SK-MEL-5 (cell line): ENCODE measurements at regions not wholly inside any gene's neighbourhood (a gene's known extent, or its start where the extent isn't known, plus 50 kb on each side); places are given as distances from the start of the nearest gene placed in this dataset.

Experiments used
- DNase-seq: peaks from one replicate; pipeline ENCODE4 v3.0.0-alpha.2; 2016; ENCODE audit warnings: low read depth, low spot score
- in situ Hi-C: cut with HindIII; loops from 2 replicates; pipeline ENCODE4 v1.10.0; 2016; ENCODE audit warnings: low sequenced_read_pairs, high pct_unique_total_duplicates, low pct_unique_long_range_greater_than_20kb

DNA sequence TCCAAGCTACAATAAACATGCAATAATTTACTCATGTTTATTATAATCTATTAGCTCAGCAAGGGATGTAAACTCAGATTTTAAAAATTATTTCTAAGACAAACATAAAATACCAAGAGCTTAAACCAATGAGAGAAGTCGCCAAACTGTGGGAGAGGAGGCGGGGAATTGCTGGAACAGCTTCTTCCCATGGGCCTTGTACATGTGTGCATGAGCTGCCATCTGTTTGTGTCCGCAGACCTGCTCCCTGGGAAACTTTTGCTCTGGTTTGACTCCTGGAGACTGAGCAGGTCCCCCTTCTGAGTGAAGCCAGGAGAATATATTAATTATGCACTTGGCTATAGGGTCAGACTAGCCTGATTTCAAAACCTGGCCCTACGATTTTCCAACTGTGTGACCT is 655.9 kb upstream of the SOX11 start:
- DNase-seq = no peak
- in situ Hi-C loops = no loop called here

DNA sequence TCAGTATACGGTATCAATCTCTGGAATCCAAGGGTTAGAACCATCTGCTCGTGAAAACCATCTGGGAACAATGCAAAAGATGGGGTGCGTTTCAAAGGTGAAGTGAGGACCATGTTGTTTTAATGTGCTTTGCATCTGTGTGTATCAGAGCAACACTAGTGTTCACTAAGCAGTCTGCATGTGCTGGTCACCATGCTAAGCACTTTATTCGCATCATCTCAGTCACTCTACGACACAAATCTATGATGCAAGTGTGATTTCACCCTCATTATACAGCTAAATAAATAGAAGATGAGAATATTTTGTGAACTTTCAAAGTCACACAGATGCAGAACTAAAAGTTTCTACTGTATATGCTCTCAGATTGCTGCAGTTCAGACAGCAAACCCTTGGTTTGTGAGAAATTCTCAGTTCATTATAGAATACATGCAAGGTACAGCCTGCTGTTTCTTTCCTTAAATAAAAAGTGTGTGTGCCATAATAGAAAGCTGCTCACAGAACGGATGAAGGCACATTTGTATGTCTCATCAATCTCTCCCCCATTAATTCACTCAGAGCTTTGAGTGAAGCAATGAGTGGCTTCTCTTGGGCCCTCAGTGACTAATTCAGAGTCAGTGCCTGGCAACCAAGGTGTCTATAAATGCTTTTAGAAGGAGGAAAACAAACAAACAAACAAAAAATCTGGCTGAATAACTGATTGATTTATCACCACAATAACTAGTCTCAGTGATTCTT is 652.8 kb upstream of the SOX11 start:
- in situ Hi-C loops = no loop called here
- no peak for DNase-seq

DNA sequence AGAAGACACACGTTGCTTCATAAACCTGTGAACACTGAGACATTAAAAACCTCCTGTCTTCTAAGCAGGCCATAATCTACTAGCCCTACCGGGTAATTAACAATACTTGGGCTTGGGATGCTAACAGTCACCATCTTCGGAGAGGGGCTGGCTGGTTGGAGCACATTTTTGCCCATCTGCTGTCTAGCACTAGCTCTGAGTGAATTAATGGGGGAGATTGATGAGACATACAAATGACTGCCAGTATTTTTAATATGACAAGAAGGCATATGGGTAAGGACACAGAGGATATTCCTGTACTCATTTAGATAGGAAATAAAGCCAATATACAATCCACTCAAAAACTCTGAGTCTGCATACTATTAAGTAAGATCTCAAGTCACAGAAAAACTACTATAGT is 651.6 kb upstream of the SOX11 start:
- DNase-seq = no peak
- in situ Hi-C loops = no loop called here

DNA sequence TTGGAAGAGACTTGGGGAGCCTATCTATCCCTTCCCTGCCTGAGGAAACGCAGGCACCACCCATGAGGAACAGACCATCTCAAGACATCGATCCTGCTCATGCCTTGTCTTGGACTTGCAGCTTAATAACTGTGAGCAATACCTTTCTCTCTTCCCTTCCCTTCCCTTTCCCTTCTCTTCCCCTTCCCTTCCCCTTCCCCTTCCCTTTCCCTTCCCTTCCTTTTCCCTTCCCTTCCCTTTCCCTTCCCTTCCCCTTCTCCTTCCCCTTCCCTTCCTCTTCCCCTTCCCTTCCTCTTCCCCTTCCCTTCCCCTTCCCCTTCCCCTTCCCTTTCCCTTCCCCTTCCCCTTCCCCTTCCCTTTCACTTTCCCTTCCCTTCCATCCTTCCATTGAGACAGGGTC is 650.7 kb upstream of the SOX11 start:
- no peak for DNase-seq
- in situ Hi-C loops = no loop called here

DNA sequence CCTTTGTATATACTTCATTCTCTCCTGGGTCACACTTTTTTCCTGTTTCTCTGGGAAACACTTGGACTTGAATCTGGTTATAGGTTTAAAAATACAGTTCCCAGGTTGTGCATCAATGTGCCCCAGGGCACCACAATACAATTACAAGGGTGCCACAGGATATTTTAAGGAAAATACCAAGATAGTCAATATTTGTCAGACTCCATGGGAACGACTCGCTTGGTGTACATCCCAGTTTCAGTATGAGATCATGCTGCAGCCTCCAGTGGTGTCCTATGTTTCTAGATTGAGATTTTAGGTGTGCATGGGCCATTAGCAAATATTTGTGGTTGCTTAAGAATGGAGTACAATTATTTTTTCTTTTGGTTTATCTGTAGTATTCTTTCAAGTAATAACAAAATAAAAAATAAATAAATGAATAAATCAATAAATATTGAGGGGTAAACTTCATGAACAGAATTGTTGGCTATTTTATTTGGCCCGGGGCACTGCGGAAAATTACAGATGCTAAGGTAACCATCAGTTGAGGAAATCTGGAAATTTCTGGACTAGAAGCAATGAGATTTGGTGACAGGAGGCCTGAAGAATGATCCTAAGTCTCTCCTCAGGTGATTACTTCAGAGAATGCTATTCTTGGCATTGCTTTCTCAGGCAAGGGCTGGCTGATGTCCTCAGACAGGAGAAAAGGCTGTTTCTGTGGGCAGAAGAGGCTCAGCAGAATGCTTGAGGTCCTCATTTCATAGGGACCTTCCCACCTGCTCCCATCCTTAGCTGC is 649.3 kb upstream of the SOX11 start:
- no peak for DNase-seq
- in situ Hi-C loops = no loop called here

DNA sequence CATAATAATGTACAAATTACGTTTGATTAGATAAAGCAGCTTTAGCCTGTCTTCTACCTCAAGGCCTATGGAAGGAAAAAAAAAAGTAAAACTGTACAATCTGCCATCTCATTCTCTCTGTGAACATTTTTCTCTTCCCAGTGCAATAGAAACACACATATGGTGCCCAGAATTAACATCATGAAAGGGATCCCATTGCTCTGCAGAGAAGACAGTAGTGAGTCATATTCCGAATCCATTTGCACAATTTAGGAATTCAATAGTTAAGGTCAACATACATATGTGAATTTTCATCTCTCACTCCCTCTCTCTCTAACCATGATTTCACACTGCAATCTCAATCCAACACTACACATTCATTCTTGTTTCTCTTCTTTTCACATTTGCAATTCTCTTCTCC is 640.9 kb upstream of the SOX11 start:
- in situ Hi-C loops = no loop called here
- DNase-seq = no peak

DNA sequence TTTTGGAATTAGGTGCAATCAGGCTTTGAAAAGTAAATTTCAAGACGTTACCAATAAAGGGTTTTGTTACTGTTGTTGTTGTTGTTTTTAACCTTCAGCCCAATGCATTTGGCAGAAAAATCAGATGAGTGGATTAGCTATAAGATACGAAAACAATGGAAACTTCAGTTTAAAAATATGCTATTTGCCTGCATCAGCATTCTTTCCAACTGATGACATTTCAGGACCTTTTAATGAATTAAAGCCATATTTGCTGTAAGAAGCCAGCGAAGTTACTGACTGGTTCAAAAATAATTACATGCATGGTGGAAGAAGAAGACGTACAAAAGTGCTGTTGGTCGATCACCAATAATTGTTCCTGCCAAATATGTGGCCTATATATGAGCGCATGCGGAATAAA is 639.3 kb upstream of the SOX11 start:
- no peak for DNase-seq
- in situ Hi-C loops = no loop called here

DNA sequence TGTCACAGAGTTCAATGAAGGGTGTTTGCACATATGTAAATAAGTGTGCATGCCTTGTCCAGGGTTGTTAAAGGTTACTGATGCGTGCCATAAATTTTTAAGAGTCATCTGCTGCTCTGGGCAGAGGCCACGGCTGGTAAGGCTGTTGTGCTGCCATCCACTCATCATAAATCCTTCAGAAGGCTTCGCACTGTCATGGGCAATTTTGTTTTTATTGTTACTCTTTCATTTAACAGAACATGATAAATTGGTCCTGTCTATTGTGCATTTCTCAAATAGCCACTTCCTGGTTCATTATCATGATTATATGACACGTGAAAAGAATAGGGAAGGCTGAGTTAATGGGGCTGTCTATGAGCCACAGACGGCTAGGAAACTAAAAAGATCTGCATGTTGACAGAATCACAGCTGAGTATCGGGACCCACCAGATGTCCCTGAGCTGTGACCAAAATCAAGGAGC is 634.3 kb upstream of the SOX11 start:
- DNase-seq = no peak
- in situ Hi-C loops = no loop called here

DNA sequence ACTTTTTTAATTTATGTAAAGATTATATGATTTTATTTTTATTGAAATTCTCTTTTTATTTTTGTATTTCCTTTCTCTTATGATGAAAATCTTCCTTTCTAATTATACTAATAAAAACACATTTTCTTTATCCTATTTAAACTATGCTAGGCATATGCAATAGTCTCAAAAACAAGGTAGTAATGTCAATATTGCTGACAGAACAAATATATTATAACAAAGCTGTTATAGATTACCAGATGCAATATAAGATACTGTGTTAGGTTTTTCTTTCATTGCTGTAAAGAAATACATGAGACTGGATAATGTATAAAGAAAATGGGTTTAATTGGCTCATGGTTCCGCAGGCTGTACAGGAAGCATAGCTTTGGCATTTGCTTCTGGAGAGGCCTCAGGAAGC is 631.2 kb upstream of the SOX11 start:
- in situ Hi-C loops = no loop called here

DNA sequence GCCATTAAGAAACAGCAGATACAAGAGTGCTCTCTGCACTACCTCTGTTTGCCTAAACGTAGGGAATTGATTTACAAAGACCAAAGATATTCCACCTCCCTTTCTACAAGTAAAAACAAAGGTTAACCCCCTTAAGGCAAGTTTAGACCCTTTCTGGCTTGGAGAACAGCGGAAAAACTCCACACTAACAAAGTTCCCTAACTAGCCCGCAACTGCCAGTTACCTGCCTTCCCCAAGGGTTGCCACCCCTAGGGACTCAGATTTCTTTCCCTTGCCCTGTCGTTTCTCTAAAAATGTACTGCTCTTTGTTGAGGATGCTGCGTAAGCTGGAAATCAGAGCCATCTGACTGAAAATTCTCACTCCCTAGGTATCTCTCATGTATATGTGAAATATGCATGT is 627.5 kb upstream of the SOX11 start:
- in situ Hi-C loops = no loop called here

More for the DNA sequence above, 631.2 kb upstream of the SOX11 start:
- no peak for DNase-seq

DNA sequence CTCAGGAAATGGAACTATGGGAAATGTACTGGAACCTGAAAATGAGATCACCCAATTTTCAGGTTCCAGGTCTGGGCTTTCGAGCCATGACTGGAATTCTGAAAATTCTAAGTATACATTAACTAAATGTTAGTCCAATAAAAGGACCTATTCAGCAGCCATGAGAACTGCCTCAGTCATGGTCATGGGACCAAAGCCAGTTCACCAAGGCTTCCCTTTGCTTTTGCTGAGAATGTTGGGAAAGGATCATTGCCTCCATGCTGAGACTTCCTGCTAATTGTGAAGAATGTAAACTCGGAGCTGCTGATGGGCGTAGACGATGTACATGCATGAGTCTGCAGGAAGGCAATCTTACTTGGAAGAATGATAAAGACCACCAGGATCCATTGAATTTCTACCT is 624.4 kb upstream of the SOX11 start:
- DNase-seq = peak; percentile 11
- in situ Hi-C loops = no loop called here

More for the DNA sequence above, 627.5 kb upstream of the SOX11 start:
- DNase-seq = no peak

DNA sequence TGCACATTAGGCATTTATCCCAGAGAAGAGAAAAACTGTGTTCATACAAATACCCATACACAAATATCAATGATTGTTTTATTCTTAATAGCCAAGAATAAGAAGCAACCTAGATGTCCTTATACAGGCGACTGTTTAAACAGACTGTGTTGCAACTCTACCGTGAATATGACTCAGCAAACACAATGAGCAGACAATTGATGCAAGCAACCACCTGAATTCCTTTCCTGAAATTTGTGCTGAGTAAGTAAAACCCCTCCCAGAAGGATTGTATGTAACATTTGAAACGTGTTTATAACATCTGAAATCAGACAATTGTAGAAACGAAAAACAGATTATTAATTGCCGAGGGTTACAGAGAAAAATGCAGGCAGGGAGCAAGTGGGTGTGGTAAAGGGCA is 621.9 kb upstream of the SOX11 start:
- DNase-seq = no peak
- in situ Hi-C loops = no loop called here

DNA sequence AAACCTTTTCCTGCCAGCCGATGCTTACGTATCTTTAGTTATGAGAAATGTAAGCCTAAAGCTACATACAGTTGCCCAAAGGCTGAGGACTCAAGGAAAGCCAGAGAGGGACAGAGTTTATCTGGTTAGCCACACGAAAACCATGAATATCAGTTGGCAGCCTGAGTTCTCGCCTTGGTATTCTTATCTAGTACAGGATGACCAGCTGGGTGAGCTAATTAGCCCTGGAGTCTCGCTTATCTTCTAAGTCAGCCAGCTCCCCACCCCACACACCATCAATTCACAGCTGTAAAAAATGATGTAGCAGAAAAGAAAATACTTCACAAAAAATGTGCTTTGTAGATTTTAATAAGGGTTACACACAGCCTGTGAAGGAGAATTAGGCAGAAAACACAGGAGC is 617.5 kb upstream of the SOX11 start:
- in situ Hi-C loops = no loop called here

DNA sequence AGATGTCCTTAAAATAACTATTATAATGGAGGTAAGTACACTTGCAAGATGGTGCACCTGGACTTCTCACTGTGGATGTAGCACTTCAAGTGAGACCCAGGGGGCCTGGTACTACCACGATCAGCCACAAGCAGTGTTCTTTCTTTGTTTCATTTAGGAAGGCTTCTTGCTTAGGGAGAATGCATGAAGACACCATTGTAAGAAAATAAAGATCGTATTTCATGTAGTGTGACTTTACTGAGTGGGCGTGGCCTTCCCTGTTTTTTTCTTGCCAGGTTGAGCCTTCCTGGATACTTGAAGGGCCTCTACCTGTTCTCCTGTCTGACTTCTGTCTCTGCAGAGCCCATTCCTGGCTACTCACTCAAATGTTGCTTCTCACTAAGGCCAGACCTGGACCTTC is 615.6 kb upstream of the SOX11 start:
- no peak for DNase-seq
- in situ Hi-C loops = no loop called here

More for the DNA sequence above, 617.5 kb upstream of the SOX11 start:
- no peak for DNase-seq

DNA sequence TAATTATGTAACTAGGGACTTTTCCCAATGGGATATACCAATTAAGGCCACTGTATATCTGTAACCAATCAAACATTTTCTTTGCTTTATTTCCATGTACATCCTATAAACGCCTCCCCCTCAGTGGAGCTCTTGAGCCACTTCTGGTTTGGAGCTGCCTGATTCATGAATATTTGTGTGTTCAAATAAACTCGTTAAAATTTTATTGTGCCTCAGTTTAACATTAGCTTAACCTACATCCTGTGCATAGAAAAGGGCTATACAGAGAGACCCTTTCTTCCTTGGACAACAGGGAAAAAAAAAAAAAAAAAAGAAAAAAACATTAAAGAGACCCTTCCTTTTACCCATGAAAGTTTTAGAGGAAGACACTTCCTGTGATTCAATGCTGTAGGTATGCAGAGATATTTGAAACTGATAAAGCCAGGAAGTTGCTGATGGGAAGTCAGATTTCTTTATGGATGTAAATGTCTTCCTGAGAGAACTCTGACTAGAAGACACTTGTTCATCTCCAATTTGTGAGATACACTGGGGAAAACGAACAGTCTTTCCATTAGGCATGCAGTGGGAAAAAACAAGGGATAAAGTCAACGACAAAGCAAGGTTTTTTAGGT is 614.6 kb upstream of the SOX11 start:
- in situ Hi-C loops = no loop called here
- DNase-seq = no peak

DNA sequence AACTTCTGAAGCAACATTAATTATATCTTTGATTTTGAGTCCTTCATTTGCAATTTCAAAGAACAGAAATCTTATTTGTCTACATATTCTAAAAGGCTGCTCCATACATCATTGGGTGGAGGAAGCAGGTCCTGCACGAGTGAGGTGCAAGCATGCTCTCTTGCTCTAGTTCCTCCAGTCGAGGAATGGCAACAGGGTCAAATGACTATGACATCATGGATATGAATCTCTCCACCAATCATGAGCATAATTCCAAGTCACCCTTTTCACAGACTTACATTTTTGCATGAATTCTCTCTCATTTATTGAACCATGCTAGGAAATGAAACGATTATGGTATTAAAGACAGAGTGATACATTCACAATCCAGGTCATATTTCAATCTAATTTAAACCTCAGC is 608.8 kb upstream of the SOX11 start:
- no peak for DNase-seq
- in situ Hi-C loops = no loop called here

DNA sequence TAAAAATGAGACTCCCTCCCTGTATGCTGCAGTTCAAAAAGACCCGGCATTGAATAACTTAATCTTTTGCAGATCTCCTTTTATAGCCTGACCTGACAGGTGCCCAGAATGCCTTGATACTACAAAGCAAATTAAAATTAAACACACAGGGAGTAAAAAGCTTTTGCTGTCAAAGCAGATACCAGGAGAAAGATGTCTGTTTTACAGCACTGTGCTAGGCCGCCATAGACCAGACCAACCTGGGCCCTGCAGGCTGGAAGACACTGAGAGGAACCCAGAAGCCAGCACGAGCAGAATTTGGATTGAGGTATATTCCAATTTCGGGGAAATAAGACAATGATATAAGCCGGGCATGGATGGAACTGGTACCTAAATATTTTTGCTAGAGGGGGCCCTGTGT is 602.8 kb upstream of the SOX11 start:
- in situ Hi-C loops = no loop called here
- no peak for DNase-seq

DNA sequence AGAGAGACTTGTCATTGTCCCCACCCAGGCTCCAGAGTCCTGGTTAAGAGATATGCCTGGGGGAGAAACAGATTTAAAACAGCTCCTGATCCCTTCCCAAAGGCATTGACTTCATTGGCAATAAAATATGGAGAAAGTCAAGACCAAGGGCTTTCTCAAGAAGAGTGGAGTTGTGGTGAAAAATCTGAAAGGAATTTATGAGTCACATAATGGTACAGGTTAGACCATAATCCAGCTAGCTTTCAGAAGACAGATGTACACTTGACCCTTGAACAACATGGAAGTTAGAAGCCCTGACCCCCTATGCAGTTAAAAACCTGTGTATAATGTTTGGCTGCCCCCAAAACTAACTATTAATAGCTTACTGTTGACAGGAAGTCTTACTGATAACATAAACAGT is 599.1 kb upstream of the SOX11 start:
- in situ Hi-C loops = no loop called here
- DNase-seq = no peak

DNA sequence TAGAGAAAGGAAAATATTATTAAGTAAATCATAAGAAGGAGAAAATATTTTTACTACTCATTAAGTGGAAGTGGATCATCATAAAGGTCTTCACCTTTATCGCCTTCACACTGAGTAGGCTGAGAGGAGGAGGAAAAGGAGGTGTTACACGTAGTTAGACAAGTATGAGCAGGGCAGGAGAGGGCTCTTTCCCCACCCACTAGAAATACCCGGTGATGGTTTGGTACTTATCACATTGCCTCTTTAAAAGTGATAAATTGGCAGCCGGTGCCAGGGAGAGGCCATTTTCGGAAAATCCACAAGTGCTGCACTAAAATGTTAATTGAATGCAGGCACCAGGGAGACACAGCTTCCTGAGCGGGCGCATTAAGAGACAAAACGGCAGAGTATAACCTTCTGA is 598.7 kb upstream of the SOX11 start:
- in situ Hi-C loops = no loop called here

More for the DNA sequence above, 598.7 kb upstream of the SOX11 start:
- DNase-seq = no peak
